ENCODE measurements at regions not wholly inside any gene's neighbourhood (a gene's known extent, or its start where the extent isn't known, plus 50 kb on each side); places are given as distances from the start of the nearest gene placed in this dataset.

DNA sequence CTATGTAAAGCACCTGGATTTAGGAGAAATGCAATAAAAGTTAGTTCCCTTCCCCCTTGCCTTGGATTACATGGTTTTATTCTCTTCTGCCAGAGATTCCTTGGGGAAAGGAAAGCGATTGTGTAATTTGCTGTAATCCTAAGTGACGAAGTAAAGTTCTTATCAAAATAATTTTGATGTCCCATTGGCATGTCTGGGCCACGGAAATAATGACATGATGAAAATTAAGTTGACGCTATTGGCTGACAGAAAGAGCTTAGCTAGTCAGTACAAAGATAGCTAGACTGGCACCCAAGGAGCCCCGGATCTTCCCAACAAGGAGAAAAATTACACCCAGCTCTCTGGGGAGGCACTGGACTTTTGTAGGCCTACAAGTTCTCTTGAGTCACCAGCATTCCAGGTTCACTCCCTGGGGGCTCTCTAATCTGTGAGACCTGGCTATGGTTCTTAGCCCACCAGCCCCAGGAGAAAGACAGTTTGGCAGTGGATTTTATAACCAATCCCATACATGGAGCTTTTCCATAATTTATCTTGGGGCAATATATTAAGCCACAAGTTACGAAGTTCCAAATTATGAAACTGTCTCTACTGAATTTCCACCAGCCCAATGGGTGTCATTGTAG lies 59.9 kb downstream of the FOXA2 start (continued):
- TF ChIP-seq, protein P1, sequence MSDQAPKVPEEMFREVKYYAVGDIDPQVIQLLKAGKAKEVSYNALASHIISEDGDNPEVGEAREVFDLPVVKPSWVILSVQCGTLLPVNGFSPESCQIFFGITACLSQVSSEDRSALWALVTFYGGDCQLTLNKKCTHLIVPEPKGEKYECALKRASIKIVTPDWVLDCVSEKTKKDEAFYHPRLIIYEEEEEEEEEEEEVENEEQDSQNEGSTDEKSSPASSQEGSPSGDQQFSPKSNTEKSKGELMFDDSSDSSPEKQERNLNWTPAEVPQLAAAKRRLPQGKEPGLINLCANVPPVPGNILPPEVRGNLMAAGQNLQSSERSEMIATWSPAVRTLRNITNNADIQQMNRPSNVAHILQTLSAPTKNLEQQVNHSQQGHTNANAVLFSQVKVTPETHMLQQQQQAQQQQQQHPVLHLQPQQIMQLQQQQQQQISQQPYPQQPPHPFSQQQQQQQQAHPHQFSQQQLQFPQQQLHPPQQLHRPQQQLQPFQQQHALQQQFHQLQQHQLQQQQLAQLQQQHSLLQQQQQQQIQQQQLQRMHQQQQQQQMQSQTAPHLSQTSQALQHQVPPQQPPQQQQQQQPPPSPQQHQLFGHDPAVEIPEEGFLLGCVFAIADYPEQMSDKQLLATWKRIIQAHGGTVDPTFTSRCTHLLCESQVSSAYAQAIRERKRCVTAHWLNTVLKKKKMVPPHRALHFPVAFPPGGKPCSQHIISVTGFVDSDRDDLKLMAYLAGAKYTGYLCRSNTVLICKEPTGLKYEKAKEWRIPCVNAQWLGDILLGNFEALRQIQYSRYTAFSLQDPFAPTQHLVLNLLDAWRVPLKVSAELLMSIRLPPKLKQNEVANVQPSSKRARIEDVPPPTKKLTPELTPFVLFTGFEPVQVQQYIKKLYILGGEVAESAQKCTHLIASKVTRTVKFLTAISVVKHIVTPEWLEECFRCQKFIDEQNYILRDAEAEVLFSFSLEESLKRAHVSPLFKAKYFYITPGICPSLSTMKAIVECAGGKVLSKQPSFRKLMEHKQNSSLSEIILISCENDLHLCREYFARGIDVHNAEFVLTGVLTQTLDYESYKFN (CRISPR knock-in tag; conservative IDR thresholded peaks at IDR 0.05), result peak; percentile 30; the same call in 1 of the 2 replicates
- TF ChIP-seq, protein P2, sequence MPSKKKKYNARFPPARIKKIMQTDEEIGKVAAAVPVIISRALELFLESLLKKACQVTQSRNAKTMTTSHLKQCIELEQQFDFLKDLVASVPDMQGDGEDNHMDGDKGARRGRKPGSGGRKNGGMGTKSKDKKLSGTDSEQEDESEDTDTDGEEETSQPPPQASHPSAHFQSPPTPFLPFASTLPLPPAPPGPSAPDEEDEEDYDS (CRISPR knock-in tag; IDR thresholded peaks at IDR 0.05), result 0 out of 2 replicates have a peak, but pooled peaks have one; percentile 2
- TF ChIP-seq ZNF569 (CRISPR knock-in tag; IDR thresholded peaks at IDR 0.05; ENCODE audit: borderline replicate concordance) (0 out of 2 replicates have a peak, but pooled peaks have one; percentile 14), SAFB2 (CRISPR knock-in tag; IDR thresholded peaks at IDR 0.05; ENCODE audit: borderline replicate concordance, low read depth) (no peak), ZNF34 (CRISPR knock-in tag; IDR thresholded peaks at IDR 0.05; ENCODE audit: borderline replicate concordance) (peak; percentile 8; the same call in 1 of the 2 replicates), ZSCAN30 (CRISPR knock-in tag; IDR thresholded peaks at IDR 0.05) (0 out of 2 replicates have a peak, but pooled peaks have one; percentile 12), TBX2 (CRISPR knock-in tag; IDR thresholded peaks at IDR 0.05; ENCODE audit: borderline replicate concordance) (no peak), NPAS2 (CRISPR knock-in tag; IDR thresholded peaks at IDR 0.05; ENCODE audit: borderline replicate concordance) (no peak), ZNF777 (CRISPR knock-in tag; IDR thresholded peaks at IDR 0.05) (0 out of 2 replicates have a peak, but pooled peaks have one; percentile 41)
- TF ChIP-seq, protein P3, sequence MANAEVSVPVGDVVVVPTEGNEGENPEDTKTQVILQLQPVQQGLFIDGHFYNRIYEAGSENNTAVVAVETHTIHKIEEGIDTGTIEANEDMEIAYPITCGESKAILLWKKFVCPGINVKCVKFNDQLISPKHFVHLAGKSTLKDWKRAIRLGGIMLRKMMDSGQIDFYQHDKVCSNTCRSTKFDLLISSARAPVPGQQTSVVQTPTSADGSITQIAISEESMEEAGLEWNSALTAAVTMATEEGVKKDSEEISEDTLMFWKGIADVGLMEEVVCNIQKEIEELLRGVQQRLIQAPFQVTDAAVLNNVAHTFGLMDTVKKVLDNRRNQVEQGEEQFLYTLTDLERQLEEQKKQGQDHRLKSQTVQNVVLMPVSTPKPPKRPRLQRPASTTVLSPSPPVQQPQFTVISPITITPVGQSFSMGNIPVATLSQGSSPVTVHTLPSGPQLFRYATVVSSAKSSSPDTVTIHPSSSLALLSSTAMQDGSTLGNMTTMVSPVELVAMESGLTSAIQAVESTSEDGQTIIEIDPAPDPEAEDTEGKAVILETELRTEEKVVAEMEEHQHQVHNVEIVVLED (CRISPR knock-in tag; IDR thresholded peaks at IDR 0.05; ENCODE audit: borderline replicate concordance), result no peak
- TF ChIP-seq, protein P4, sequence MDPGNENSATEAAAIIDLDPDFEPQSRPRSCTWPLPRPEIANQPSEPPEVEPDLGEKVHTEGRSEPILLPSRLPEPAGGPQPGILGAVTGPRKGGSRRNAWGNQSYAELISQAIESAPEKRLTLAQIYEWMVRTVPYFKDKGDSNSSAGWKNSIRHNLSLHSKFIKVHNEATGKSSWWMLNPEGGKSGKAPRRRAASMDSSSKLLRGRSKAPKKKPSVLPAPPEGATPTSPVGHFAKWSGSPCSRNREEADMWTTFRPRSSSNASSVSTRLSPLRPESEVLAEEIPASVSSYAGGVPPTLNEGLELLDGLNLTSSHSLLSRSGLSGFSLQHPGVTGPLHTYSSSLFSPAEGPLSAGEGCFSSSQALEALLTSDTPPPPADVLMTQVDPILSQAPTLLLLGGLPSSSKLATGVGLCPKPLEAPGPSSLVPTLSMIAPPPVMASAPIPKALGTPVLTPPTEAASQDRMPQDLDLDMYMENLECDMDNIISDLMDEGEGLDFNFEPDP (CRISPR knock-in tag; conservative IDR thresholded peaks at IDR 0.05), result 0 out of 2 replicates have a peak, but pooled peaks have one; percentile 1
- TF ChIP-seq, protein P5, sequence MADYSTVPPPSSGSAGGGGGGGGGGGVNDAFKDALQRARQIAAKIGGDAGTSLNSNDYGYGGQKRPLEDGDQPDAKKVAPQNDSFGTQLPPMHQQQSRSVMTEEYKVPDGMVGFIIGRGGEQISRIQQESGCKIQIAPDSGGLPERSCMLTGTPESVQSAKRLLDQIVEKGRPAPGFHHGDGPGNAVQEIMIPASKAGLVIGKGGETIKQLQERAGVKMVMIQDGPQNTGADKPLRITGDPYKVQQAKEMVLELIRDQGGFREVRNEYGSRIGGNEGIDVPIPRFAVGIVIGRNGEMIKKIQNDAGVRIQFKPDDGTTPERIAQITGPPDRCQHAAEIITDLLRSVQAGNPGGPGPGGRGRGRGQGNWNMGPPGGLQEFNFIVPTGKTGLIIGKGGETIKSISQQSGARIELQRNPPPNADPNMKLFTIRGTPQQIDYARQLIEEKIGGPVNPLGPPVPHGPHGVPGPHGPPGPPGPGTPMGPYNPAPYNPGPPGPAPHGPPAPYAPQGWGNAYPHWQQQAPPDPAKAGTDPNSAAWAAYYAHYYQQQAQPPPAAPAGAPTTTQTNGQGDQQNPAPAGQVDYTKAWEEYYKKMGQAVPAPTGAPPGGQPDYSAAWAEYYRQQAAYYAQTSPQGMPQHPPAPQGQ (CRISPR knock-in tag; IDR thresholded peaks at IDR 0.05; ENCODE audit: borderline replicate concordance), result no peak; the same call in 1 of the 2 replicates
- TF ChIP-seq, protein P6, sequence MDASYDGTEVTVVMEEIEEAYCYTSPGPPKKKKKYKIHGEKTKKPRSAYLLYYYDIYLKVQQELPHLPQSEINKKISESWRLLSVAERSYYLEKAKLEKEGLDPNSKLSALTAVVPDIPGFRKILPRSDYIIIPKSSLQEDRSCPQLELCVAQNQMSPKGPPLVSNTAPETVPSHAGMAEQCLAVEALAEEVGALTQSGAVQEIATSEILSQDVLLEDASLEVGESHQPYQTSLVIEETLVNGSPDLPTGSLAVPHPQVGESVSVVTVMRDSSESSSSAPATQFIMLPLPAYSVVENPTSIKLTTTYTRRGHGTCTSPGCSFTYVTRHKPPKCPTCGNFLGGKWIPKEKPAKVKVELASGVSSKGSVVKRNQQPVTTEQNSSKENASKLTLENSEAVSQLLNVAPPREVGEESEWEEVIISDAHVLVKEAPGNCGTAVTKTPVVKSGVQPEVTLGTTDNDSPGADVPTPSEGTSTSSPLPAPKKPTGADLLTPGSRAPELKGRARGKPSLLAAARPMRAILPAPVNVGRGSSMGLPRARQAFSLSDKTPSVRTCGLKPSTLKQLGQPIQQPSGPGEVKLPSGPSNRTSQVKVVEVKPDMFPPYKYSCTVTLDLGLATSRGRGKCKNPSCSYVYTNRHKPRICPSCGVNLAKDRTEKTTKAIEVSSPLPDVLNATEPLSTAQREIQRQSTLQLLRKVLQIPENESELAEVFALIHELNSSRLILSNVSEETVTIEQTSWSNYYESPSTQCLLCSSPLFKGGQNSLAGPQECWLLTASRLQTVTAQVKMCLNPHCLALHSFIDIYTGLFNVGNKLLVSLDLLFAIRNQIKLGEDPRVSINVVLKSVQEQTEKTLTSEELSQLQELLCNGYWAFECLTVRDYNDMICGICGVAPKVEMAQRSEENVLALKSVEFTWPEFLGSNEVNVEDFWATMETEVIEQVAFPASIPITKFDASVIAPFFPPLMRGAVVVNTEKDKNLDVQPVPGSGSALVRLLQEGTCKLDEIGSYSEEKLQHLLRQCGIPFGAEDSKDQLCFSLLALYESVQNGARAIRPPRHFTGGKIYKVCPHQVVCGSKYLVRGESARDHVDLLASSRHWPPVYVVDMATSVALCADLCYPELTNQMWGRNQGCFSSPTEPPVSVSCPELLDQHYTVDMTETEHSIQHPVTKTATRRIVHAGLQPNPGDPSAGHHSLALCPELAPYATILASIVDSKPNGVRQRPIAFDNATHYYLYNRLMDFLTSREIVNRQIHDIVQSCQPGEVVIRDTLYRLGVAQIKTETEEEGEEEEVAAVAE (CRISPR knock-in tag; IDR thresholded peaks at IDR 0.05; ENCODE audit: borderline replicate concordance), result peak; percentile 9; the same call in 1 of the 2 replicates

Measured in HepG2 (cell line).